ENCODE measurements at regions not wholly inside any gene's neighbourhood (a gene's known extent, or its start where the extent isn't known, plus 50 kb on each side); places are given as distances from the start of the nearest gene placed in this dataset.

DNA sequence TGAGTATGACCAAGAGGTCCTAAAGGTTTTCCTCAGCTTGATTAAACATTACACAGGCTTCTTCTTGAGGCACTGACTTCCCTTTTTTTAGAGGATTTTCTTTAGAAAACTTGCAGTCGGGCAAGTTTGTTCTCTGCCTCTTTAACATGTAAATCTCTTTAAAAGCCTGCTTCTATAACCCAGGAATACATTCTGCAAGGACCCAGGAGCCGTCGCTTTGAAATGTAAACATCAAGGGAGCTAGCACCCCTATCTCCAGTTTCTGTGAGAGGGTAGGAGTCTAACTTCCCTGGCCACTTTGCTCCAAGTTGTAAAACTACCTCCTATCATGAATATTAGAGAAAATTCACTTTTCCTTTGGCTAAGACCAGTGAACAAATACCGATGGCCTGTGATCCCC, 201.5 kb upstream of the CPHXL start:
- ATAC-seq, result no peak
- TF ChIP-seq BACH2 (CRISPR knock-in tag; IDR thresholded peaks at IDR 0.05; ENCODE audit: borderline replicate concordance) (no peak), PPARA (CRISPR knock-in tag; IDR thresholded peaks at IDR 0.05; ENCODE audit: borderline replicate concordance) (no peak), TSHZ2 (CRISPR knock-in tag; IDR thresholded peaks at IDR 0.05) (no peak), RARB (CRISPR knock-in tag; IDR thresholded peaks at IDR 0.05) (no peak), ZFP30 (CRISPR knock-in tag; IDR thresholded peaks at IDR 0.05) (no peak), GLIS3 (CRISPR knock-in tag; IDR thresholded peaks at IDR 0.05) (no peak), TCF4 (CRISPR knock-in tag; IDR thresholded peaks at IDR 0.05; ENCODE audit: borderline replicate concordance) (no peak), SNAI2 (CRISPR knock-in tag; IDR thresholded peaks at IDR 0.05) (no peak), CSRNP3 (CRISPR knock-in tag; IDR thresholded peaks at IDR 0.05) (no peak)
- TF ChIP-seq, protein P1, sequence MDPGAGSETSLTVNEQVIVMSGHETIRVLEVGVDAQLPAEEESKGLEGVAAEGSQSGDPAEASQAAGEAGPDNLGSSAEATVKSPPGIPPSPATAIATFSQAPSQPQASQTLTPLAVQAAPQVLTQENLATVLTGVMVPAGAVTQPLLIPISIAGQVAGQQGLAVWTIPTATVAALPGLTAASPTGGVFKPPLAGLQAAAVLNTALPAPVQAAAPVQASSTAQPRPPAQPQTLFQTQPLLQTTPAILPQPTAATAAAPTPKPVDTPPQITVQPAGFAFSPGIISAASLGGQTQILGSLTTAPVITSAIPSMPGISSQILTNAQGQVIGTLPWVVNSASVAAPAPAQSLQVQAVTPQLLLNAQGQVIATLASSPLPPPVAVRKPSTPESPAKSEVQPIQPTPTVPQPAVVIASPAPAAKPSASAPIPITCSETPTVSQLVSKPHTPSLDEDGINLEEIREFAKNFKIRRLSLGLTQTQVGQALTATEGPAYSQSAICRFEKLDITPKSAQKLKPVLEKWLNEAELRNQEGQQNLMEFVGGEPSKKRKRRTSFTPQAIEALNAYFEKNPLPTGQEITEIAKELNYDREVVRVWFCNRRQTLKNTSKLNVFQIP (CRISPR knock-in tag; IDR thresholded peaks at IDR 0.05; ENCODE audit: borderline replicate concordance, low read depth), result no peak
- TF ChIP-seq, protein P2, sequence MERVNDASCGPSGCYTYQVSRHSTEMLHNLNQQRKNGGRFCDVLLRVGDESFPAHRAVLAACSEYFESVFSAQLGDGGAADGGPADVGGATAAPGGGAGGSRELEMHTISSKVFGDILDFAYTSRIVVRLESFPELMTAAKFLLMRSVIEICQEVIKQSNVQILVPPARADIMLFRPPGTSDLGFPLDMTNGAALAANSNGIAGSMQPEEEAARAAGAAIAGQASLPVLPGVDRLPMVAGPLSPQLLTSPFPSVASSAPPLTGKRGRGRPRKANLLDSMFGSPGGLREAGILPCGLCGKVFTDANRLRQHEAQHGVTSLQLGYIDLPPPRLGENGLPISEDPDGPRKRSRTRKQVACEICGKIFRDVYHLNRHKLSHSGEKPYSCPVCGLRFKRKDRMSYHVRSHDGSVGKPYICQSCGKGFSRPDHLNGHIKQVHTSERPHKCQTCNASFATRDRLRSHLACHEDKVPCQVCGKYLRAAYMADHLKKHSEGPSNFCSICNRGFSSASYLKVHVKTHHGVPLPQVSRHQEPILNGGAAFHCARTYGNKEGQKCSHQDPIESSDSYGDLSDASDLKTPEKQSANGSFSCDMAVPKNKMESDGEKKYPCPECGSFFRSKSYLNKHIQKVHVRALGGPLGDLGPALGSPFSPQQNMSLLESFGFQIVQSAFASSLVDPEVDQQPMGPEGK (CRISPR knock-in tag; IDR thresholded peaks at IDR 0.05; ENCODE audit: borderline replicate concordance), result no peak

- TF ChIP-seq TCF4 (CRISPR knock-in tag; IDR thresholded peaks at IDR 0.05; ENCODE audit: borderline replicate concordance) (no peak), GLIS3 (CRISPR knock-in tag; IDR thresholded peaks at IDR 0.05) (no peak), PPARA (CRISPR knock-in tag; IDR thresholded peaks at IDR 0.05; ENCODE audit: borderline replicate concordance) (no peak), ESRRG (CRISPR knock-in tag; IDR thresholded peaks at IDR 0.05) (no peak), ZC3H10 (CRISPR knock-in tag; IDR thresholded peaks at IDR 0.05) (no peak), CSDC2 (CRISPR knock-in tag; IDR thresholded peaks at IDR 0.05) (no peak), ARNTL (CRISPR knock-in tag; IDR thresholded peaks at IDR 0.05; ENCODE audit: borderline replicate concordance, low read depth) (no peak), BACH2 (CRISPR knock-in tag; IDR thresholded peaks at IDR 0.05; ENCODE audit: borderline replicate concordance) (no peak), SNAI2 (CRISPR knock-in tag; IDR thresholded peaks at IDR 0.05) (no peak), TSHZ2 (CRISPR knock-in tag; IDR thresholded peaks at IDR 0.05) (no peak), CSRNP3 (CRISPR knock-in tag; IDR thresholded peaks at IDR 0.05) (no peak), OSR1 (CRISPR knock-in tag; IDR thresholded peaks at IDR 0.05) (no peak), RARB (CRISPR knock-in tag; IDR thresholded peaks at IDR 0.05) (no peak), TOX (CRISPR knock-in tag; IDR thresholded peaks at IDR 0.05; ENCODE audit: borderline replicate concordance) (no peak), CREB5 (CRISPR knock-in tag; IDR thresholded peaks at IDR 0.05; ENCODE audit: low read depth) (no peak), ZNF70 (CRISPR knock-in tag; IDR thresholded peaks at IDR 0.05) (no peak), ZNF565 (CRISPR knock-in tag; conservative IDR thresholded peaks at IDR 0.05; ENCODE audit: low read depth) (no peak), ZFP30 (CRISPR knock-in tag; IDR thresholded peaks at IDR 0.05) (no peak)
- TF ChIP-seq, protein P2 (CRISPR knock-in tag; IDR thresholded peaks at IDR 0.05; ENCODE audit: borderline replicate concordance), result no peak
- TF ChIP-seq, protein P1 (CRISPR knock-in tag; IDR thresholded peaks at IDR 0.05; ENCODE audit: borderline replicate concordance, low read depth), result no peak
- ATAC-seq, result no peak
Measured at GRCh38 chr16:75928295-75928694, 202.0 kb upstream of the CPHXL start.
